Stimulated activated CD8-positive, alpha-beta memory T cell treated with anti-CD3 and anti-CD28 coated beads, Interleukin-2, amount 100 ng/mL, for 48 hours (primary cell): ENCODE measurements at regions not wholly inside any gene's neighbourhood (a gene's known extent, or its start where the extent isn't known, plus 50 kb on each side); places are given as distances from the start of the nearest gene placed in this dataset.

Experiments
- DNase-seq, 2 donors: peaks; one replicate each; pipeline ENCODE4 v3.0.0-alpha.2; 2020; ENCODE audit warnings: low read depth in 2 of 2

DNA sequence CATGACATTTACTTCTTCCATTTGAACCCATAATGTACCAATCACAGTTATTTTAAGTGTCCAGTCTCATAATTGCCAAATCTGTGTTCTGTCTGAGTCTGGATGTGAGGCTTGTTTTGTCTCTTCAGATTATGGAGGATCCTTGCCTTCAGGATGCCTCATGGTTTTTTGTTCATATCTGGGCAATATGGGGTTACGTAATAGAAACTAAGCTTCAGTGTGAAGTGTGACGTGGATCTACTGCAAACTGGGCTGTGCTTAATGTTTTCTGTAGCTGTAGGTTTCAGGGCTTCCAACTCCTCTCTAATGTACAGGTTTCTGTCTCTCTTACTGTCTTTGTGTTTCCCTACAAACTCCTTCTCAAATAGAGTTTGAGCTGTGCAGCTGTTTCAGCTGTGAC is 223.7 kb upstream of the ADARB2 start:
- DNase-seq: no peak

DNA sequence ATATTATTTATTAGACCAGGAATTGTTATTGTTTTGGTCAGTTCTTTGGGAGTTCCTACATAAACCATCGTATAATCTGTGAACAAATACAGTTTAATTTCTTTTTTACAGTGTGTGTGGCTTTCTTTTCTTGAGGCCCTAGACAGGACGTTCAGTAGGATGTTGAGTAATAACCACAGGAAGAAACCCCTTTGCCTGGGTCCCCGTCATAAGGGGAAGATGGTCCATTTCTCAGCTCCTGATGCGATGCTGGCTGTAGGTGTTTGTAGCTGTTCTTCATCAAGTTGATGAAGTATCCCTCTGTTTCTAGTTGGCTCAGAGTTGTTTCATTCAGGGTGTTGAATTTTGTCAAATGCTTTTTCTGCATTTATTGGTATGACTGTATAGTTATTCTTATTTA is 219.7 kb upstream of the ADARB2 start:
- no peak for DNase-seq

DNA sequence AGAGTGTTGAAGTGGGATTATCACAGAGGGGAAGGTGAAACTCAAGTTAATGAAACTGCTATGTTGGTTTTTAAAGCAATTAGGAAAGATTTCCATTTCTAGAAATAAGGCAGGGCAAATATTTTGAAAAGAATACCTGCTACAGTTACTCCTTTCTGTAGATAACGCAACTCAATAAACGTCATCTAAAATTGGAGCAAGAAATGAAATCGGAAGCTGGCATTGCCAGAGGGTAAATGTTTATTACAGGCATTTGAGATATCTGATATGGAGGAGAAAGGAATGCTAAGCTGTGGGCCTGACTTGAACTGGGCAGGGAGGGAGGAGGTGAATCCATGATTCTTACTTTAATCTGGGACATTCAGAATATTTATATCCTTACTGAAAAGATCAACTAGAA is 217.0 kb upstream of the ADARB2 start:
- no peak for DNase-seq

DNA sequence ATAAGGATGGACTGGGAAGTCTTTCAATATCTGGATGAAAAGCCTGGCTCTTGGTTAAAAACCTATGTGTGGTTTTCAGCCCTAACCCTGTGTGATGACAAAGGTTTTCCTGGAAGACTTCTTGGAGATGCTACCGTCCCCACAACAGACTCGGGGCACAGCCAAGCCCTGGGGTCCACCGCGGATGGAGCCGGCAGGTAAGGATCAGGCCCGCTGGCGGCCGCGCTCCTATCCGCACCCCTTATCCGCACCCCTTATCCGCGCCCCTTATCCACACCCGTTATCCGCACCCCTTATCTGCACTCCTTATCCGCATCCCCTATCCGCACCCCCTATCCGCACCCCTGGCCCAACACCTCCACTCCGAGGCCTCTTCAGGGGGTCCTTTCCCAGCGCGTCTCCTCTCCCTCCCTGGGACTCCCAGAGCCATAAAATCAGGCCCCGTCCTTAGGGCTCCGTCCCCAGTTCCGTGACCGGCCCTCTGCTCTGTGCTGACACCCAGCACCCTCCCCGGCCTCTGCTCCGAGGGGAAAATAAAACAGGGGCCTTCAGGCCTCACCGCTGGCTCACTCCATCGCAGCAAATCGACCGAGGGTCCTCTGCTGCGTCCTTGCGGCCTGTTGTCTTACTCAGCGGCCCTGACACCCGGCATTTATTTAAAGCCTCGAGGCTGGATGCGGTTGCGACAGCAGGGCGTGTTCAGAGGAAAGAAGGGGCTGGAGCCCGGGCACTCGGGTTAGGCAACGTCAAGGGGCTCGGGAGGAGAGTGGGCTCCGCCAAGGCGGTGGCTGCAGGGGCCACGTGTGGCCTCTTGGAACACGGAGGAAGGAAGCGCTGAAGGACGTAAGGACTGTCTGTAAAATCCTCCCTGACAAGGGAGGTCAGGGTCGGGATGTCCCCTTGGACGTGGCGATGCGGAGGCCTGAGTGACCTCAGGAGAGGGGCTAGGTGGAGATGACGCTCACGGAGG is 215.1 kb upstream of the ADARB2 start:
- DNase-seq: no peak

DNA sequence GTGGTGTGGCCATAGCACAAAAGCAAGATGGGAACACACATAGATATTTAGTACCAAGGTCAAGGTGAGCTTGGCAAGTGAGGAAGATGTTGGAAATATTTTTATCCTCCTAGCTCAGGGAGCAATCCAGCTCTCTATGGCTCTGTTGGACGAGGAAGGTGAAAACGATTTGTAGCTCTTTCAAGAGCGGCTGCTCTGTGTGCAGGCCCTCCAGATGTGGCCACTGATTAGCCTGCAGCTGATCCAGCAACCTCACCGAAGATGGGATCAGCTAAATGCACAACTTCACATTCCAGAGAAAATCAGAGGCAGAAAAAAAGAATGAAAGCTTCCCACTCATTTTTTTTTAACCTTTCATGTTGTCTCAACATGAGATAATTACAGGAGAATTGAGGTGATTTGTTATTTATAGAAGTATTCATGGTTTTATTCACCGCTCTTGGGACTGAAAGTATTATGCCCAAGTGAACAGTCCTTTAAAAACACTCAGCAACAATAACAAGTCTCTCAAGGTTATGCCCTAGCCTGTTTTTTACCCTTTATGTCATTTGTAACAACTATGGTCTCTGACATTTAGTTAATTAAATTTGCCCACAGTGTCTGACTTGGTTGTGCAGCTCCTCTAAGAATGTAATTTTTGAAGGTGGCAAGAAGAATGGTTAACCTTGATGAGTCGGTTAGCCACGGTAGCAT is 213.6 kb upstream of the ADARB2 start:
- no peak for DNase-seq

DNA sequence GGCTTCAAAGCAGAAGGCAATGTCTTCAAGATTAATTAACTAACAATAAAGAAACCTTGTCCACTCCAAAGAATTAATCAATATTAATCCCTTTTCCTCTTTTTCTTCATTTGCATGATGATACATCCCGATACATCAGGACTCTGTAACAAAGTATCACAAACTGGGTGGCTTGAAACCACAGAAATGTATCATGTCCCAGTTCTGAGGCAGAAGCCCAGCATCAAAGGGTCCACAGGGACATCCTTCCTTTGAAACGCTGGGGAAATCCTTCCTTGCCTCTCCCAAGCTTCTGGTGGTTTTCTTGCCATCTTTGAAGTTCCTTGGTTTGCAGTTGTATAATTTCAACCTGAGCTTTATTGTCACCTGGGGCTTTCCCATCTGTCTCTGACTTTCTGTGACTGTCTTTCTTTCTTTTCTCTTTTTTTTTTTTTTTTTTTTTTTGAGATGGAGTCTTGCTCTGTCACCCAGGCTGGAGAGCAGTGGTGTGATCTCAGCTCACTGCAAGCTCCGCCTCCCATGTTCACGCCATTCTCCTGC is 210.2 kb upstream of the ADARB2 start:
- no peak for DNase-seq

DNA sequence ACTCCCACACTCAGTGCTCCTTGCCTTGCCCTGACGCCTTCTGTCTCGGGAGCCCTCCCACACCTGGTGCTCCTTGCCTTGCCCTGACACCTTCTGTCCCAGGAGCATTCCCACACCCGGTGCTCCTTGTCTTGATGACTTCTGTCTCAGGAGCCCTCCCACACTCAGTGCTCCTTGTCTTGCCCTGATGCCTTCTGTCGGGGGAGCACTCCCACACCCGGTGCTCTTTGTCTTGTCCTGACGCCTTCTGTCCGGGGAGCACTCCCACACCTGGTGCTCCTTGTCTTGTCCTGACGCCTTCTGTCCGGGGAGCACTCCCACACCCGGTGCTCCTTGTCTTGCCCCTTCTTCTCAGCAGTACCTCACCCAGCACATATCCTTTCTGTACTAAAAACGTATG is 207.2 kb upstream of the ADARB2 start:
- DNase-seq: no peak

DNA sequence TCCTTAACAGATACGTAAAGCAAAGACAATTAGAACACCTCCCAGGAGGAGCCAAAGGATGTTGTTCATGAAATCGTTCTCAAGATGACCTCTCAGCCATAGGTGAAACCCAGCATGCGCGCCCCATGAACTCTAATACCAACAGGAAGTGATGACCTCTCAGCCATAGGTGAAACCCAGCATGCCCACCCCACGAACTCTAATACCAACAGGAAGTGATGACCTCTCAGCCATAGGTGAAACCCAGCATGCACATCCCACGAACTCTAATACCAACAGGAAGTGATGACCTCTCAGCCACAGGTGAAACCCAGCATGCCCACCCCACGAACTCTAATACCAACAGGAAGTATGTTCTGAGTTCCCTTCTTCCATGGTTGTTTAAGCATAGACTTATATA is 205.2 kb upstream of the ADARB2 start:
- DNase-seq: no peak

DNA sequence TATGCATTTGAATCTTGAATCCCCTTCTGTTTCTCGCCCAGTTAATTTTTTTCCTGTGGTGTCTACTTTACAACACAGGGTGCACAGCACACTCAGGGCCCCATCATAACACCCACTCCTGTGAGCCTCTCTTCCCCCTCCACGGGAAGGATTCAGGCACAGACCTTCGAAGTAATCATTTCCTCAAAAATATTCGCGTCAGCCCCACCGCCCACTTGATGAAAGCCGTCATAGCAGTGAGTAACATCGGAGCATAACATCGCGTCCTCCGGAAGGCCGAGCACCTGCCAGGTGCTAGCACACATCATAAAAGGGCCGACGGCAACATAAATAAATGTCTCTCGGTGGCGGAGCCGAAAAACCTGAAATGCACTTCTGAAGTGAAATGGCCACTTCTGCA is 201.7 kb upstream of the ADARB2 start:
- peak; percentile 14 to 55 for DNase-seq

DNA sequence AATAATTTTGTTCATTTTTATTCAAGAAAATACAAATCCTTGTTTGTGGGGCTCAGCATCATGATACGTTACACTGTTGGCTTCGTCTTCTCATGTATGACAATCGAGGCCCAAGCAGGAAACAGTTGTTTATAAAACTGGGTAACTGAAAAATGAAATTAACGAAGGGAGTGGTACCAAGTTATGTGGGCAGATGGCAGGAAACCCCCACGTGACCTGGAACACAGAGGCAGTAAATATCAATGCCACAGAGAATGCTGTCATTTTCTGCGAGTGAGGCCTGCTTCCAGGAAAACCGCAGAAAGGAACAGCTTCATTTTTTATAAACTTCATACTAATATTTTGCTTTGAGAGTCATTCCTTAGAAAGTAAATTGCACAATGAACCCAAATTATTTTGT is 201.0 kb upstream of the ADARB2 start:
- peak in 1 of 2 donors; percentile 39 for DNase-seq

DNA sequence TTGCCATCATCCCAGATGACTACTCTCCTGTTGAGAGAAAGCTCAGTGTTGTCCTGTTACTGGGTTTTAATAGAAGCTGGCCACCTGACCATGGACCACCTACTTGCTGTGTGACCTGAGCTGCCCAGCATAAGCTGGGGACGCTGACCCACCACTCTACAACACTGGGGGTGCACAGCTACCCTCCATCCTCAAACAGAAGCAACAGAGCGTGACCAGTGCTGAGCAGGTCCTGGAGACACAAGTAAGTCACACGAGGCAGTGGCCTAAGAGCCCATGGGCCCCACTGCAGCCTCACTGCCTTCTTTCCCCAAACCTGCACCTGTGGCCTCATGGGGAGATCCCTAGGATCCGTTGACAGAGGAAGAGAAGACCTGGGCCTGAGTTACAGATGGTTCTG is 198.6 kb upstream of the ADARB2 start:
- no peak for DNase-seq

DNA sequence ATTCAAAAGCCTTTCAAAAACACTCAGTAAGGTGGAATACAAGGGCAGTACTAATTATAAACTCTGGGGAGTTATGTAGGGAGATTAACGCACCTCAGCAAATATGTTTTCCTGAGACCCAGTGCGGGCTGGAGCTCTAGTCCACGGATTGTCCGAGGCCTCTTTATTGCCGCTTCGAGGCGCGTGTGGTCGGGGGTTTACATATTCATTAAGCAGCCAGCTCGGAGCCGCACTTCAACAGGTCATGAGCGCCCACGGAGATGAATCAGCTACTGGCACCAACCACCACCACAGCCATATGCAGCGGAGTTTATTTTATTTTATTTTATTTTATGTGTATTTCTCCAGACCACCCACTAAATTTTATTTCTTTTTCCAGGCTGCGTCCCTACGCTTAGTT is 195.9 kb upstream of the ADARB2 start:
- no peak for DNase-seq

DNA sequence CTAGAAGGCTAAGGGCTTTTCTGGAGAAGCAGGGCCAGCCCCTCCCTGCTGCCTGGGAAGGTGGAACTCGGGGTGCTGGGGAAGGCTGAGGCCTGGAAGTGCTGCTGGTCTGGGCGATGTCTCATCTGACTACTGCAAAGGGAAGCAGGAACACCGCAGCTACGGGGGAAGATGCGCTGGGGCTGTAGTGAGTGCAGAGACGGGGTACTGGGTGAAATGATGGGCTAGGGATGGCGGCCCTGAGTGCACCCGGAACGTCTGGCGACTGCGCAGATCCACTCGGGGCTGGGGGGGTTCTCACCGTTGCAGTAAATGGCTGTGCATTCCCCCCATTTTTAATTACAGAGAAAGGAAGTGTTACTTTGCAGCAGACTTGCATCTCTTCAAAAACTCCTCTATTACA is 195.4 kb upstream of the ADARB2 start:
- no peak for DNase-seq

DNA sequence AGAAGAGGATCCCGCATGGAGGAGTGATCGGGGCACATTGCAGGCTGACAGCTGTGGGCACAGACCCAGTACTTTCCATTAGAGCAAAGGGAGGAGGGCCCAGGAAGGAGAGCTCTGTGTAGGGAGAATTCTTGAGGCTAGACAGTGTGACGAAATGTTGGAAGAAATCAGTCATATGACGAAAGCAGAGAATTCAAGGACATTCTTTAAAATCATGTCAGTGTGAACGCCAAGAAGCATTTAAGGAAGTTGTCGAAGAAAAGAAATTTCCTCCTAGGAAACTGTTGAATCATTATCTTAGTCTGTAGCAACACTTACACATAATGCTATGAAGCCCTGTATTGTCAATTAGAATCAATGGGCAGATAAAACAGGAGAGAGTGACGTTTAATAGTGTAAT is 191.3 kb upstream of the ADARB2 start:
- DNase-seq: no peak

DNA sequence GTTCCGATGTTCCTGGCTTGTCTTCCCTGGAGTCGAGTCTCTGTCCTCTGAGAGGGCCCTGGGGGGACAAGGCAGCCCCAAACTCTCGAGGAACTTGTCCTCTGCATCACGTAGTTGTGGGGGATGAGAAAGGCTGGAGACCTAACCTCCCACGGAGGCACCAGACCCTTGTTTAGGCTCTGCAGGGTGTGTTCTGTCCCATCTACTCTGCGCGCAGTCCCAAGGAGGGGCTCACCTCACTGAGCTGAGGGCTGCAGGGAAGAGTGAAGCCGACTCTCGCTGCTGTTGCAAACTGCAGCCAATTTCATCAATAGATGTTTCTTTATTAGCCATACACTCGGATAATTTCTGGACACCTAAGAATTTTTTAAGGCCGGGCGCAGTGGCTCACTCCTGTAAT is 186.7 kb upstream of the ADARB2 start:
- DNase-seq: no peak

DNA sequence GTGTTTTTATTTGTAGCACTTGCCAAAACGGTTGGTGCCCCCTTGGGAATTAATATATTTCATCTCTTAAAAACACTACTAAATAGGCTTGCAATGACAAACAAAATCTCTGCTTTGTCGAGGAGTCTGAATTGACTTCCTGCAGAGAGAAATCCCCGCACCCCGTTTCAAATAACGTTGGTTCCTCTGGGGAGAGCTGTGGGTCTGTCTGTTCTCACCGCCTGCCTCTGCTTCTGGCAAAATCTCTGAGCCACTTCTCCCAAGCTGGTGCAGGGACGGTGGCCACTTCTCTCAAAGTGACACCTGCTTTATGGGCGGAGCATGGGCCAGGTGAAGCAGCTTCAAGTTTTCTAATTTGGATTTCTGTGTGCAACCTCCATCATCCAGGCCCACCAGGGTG is 186.3 kb upstream of the ADARB2 start:
- no peak for DNase-seq

DNA sequence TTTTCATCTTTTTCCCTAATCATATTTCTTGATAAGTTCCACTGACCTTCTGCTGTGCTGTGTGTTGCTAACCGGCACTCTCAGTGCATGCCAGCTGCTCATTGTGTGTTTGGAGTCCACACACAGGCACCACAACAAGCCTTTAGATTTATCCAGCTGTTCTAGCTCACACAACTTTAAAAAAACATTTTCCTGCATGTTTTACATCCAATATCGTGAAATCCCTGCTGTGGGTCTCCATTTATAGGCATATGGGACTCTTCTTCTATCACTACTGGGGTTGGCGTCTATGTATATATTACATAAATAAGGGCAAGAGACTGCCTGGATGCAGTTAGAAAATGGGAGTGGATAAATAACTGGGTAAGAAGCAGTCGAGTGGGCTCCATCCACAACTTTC is 183.6 kb upstream of the ADARB2 start:
- no peak for DNase-seq

DNA sequence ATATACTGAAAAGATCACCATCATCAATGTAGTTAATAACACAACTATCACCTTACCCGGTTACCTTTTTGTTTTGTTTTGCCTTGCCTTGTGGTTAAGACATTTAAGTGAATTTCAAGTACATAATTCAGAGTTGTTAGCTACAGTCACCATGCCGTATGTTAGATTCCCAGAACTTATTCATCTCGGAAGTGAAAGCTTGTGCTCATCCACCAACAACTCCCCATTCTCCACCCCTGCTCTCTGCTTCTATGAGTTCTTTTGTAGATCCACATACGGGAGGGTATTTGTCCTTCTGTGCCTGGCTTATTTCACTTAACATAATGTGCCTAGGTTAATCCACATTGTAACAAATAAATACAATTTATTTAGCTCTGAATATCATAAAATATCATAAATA is 182.8 kb upstream of the ADARB2 start:
- DNase-seq: no peak

DNA sequence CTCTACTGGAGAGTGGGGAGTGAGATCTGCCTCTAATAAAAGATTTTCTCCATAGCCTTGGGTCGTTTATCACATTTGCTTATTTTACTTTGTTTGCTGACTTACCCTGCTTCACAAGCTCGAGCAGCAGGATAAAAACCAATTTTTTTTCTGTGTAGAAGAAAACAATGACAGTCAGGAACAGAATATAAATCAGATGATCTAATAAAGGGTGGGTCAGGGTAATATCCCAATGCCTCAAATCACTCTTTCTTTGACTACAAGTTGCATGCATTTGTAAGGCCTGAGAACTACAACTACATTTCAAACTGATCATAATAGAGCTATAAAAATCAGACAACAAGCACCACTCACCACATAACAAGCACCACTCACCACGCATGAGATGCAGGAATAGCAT is 174.4 kb upstream of the ADARB2 start:
- DNase-seq: no peak

DNA sequence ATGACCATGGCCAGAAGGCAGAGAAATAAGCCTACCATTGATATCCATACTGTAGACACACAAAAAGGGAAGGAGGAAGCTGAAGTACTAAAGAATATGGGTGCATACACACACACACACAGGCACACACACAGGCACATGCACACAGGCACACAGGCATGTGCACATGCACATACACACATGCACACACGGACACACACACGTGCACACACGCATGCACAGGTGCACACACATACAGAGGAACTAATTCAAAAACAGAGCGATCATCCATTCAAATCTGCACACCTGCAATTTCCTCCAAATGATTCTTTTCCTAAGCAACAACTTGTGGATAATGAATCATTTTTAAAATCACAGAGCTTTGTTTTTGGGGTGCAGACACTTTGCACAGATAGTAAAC is 166.7 kb upstream of the ADARB2 start:
- DNase-seq: no peak

DNA sequence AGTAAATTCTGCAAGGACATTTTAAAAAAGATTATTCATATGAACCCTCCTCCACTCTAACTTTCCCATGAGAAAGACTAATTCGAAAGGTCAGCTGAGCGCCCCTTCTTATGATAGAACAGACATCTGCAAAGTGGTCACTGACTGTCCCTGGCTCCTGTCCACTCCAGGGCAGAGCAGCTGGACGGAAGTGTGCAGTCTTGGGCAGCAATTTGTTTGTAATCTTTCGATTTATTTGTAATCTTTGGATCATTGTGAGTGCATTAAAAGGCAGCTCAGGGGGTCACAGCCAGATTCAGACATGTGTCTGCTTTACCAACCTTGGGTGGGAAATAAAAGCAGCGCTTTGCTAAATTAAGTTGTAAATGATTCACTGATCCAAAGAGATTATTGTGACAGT is 158.8 kb upstream of the ADARB2 start:
- no peak for DNase-seq

DNA sequence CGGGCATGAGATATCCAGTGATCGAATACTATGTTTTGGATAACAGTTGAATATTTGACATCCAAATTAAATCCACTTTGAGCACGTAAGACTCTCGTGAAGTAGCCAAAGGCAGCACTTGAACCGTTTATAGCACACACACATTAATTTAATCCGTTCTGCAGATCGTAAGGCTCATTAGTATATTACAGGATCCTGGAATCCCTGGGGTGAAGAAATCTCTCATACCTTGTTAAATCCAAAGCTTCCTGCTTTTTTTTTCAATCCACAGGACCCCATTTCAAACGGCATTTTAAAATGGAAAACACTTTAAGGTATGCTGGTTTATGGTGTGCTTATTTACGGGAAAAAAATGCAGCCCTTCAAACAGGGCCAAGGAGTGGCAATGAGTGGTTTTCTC is 158.4 kb upstream of the ADARB2 start:
- no peak for DNase-seq

DNA sequence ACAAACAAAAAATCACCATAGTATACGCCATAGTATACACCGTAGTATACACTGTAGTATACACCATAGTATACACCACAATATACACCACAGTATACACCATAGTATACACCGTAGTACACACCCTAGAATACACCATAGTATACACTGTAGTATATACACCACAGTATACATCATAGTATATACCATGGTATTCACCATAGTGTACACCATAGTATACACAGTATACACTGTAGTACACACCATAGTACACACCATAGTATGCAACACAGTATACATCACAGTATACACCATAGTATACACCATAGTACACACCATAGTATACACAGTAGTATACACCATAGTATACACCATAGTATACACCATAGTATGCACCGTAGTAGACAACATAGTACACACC is 157.6 kb upstream of the ADARB2 start:
- DNase-seq: no peak
